ENCODE measurements at regions not wholly inside any gene's neighbourhood (a gene's known extent, or its start where the extent isn't known, plus 50 kb on each side); places are given as distances from the start of the nearest gene placed in this dataset.
A peak's percentile ranks its signal among the peaks of the same experiment; 100 is the strongest.

GRCh38 chr10:129099992-129100391 is 367.0 kb upstream of the MGMT start:
- H3K4me3 Mint-ChIP-seq, result no peak overlapping the region
- H3K27ac Mint-ChIP-seq, result no peak overlapping the region
- Histone ChIP-seq H3K27me3 (ENCODE audit: control insufficient read depth in 2 of 2, insufficient read depth in 2 of 2, low read length in 2 of 2) (no peaks in the 10 kb centered on the region), H3K4me3 (ENCODE audit: low read length) (no peak overlapping the region), H3K27ac (ENCODE audit: low read depth, low read length) (no peak overlapping the region), H3K9me3 (ENCODE audit: control insufficient read depth in 2 of 3, low read length in 3 of 3) (no peaks in the 10 kb centered on the region), H3K4me1 (ENCODE audit: control insufficient read depth in 2 of 2, insufficient read depth in 2 of 2, low read length in 2 of 2) (peaks cover 0 to 29% of the 10 kb centered on the region in 2 donors), H3K36me3 (ENCODE audit: control insufficient read depth in 2 of 3, insufficient read depth in 3 of 3, low read length in 3 of 3) (no peaks in the 10 kb centered on the region)
- H3K27me3 Mint-ChIP-seq, result no peaks in the 10 kb centered on the region
- ChIA-PET POLR2A (no interaction called here), CTCF (no interaction called here)
- H3K4me1 Mint-ChIP-seq, result peaks cover 3 to 54% (median 44%) of the 10 kb centered on the region in 7 donors
- peaks cover 0 to 5% (median 0%) of the 10 kb centered on the region in 11 donors for H3K9me3 Mint-ChIP-seq
- ATAC-seq (no peak), DNase-seq (no peak)
- intact Hi-C loops (cut with micrococcal nuclease), result loop anchor here in 1 of 2 donors (5.0 kb wide), 2 partner anchors 43 to 232 kb away; no protein-coding TSS in a partner anchor
- H3K36me3 Mint-ChIP-seq, result peaks cover 0 to 13% (median 0%) of the 10 kb centered on the region in 5 donors

GRCh38 chr10:129101232-129101980 is 365.6 kb upstream of the MGMT start:
- H3K4me1 Mint-ChIP-seq, result peaks cover 6 to 66% (median 55%) of the 10 kb centered on the region in 7 donors
- POLR2A ChIA-PET, result interaction anchor here (0.8 to 1.3 kb wide), 3 partner anchors 9 to 65 kb away, joined by 3 to 7 read pairs (median 3); no protein-coding TSS in a partner anchor
- H3K9me3 Mint-ChIP-seq, result peaks cover 0 to 5% (median 0%) of the 10 kb centered on the region in 11 donors
- CTCF ChIA-PET, result interaction anchor here (0.7 kb wide), 1 partner anchor 96 kb away, joined by 3 read pairs; no protein-coding TSS in a partner anchor
- Histone ChIP-seq H3K9me3 (ENCODE audit: control insufficient read depth in 2 of 3, low read length in 3 of 3) (no peaks in the 10 kb centered on the region), H3K36me3 (ENCODE audit: control insufficient read depth in 2 of 3, insufficient read depth in 3 of 3, low read length in 3 of 3) (no peaks in the 10 kb centered on the region), H3K4me1 (ENCODE audit: control insufficient read depth in 2 of 2, insufficient read depth in 2 of 2, low read length in 2 of 2) (peaks cover 0 to 39% of the 10 kb centered on the region in 2 donors), H3K4me3 (ENCODE audit: low read length) (no peak overlapping the region), H3K27ac (ENCODE audit: low read depth, low read length) (no peak overlapping the region), H3K27me3 (ENCODE audit: control insufficient read depth in 2 of 2, insufficient read depth in 2 of 2, low read length in 2 of 2) (no peaks in the 10 kb centered on the region)
- H3K27me3 Mint-ChIP-seq, result no peaks in the 10 kb centered on the region
- intact Hi-C loops (cut with micrococcal nuclease), result loop anchor here in 1 of 2 donors (5.0 kb wide), 2 partner anchors 44 to 231 kb away; no protein-coding TSS in a partner anchor
- peak overlapping the region in 7 of 10 donors; percentile 8 to 58 (median 30) for H3K4me3 Mint-ChIP-seq
- peaks cover 0 to 13% (median 0%) of the 10 kb centered on the region in 5 donors for H3K36me3 Mint-ChIP-seq
- peak in 4 of 9 donors; percentile 10 to 35 (median 20) for DNase-seq
- ATAC-seq, result no peak
- peak overlapping the region in 7 of 9 donors; percentile 7 to 88 (median 67) for H3K27ac Mint-ChIP-seq

GRCh38 chr10:129102906-129103693 is 363.9 kb upstream of the MGMT start:
- no peaks in the 10 kb centered on the region for H3K27me3 ChIP-seq (ENCODE audit: control insufficient read depth in 2 of 2, insufficient read depth in 2 of 2, low read length in 2 of 2)
- ATAC-seq (no peak), DNase-seq (no peak)
- peaks cover 0 to 13% (median 0%) of the 10 kb centered on the region in 5 donors for H3K36me3 Mint-ChIP-seq
- peaks cover 0 to 39% of the 10 kb centered on the region in 2 donors for H3K4me1 ChIP-seq (ENCODE audit: control insufficient read depth in 2 of 2, insufficient read depth in 2 of 2, low read length in 2 of 2)
- peaks cover 0 to 4% (median 0%) of the 10 kb centered on the region in 11 donors for H3K9me3 Mint-ChIP-seq
- ChIA-PET POLR2A (interaction anchor here (1.0 to 1.8 kb wide), 2 partner anchors 66 to 69 kb away, joined by 3 to 9 read pairs; no protein-coding TSS in a partner anchor), CTCF (no interaction called here)
- no peaks in the 10 kb centered on the region for H3K9me3 ChIP-seq (ENCODE audit: control insufficient read depth in 2 of 3, low read length in 3 of 3)
- H3K27ac ChIP-seq (ENCODE audit: low read depth, low read length), result no peak overlapping the region
- intact Hi-C loops (cut with micrococcal nuclease), result loop anchor here in 1 of 2 donors (5.0 kb wide), 2 partner anchors 46 to 229 kb away; no protein-coding TSS in a partner anchor
- H3K27ac Mint-ChIP-seq, result peak overlapping the region in 5 of 9 donors; percentile 39 to 88 (median 73)
- H3K4me3 Mint-ChIP-seq, result peak overlapping the region in 2 of 10 donors; percentile 7 to 52
- H3K36me3 ChIP-seq (ENCODE audit: control insufficient read depth in 2 of 3, insufficient read depth in 3 of 3, low read length in 3 of 3), result no peaks in the 10 kb centered on the region
- no peak overlapping the region for H3K4me3 ChIP-seq (ENCODE audit: low read length)
- H3K27me3 Mint-ChIP-seq, result peaks cover 0 to 6% (median 0%) of the 10 kb centered on the region in 5 donors
- H3K4me1 Mint-ChIP-seq, result peaks cover 9 to 75% (median 62%) of the 10 kb centered on the region in 7 donors

- Histone ChIP-seq H3K27ac (ENCODE audit: low read depth, low read length) (no peak overlapping the region), H3K4me1 (ENCODE audit: control insufficient read depth in 2 of 2, insufficient read depth in 2 of 2, low read length in 2 of 2) (peaks cover 0 to 39% of the 10 kb centered on the region in 2 donors), H3K27me3 (ENCODE audit: control insufficient read depth in 2 of 2, insufficient read depth in 2 of 2, low read length in 2 of 2) (no peaks in the 10 kb centered on the region), H3K4me3 (ENCODE audit: low read length) (no peak overlapping the region), H3K36me3 (ENCODE audit: control insufficient read depth in 2 of 3, insufficient read depth in 3 of 3, low read length in 3 of 3) (no peaks in the 10 kb centered on the region), H3K9me3 (ENCODE audit: control insufficient read depth in 2 of 3, low read length in 3 of 3) (no peaks in the 10 kb centered on the region)
- peak overlapping the region in 7 of 10 donors; percentile 11 to 74 (median 66) for H3K4me3 Mint-ChIP-seq
- intact Hi-C loops (cut with micrococcal nuclease), result loop anchor here in 1 of 2 donors (1.0 to 5.0 kb wide), 3 partner anchors 47 to 228 kb away; no protein-coding TSS in a partner anchor
- H3K27ac Mint-ChIP-seq, result peak overlapping the region; percentile 43 to 90 (median 71)
- ChIA-PET CTCF (interaction anchor here (0.6 kb wide), 1 partner anchor 11 kb away, joined by 3 read pairs; no protein-coding TSS in a partner anchor), POLR2A (interaction anchor here (1.0 to 1.8 kb wide), 3 partner anchors 9 to 70 kb away, joined by 3 to 9 read pairs (median 4); no protein-coding TSS in a partner anchor)
- H3K27me3 Mint-ChIP-seq, result peaks cover 0 to 6% (median 0%) of the 10 kb centered on the region in 5 donors
- no peak for ATAC-seq
- peaks cover 0 to 2% (median 0%) of the 10 kb centered on the region in 11 donors for H3K9me3 Mint-ChIP-seq
- peak in 2 of 9 donors; percentile 19 to 22 for DNase-seq
- peaks cover 9 to 78% (median 62%) of the 10 kb centered on the region in 7 donors for H3K4me1 Mint-ChIP-seq
- peaks cover 0 to 13% (median 0%) of the 10 kb centered on the region in 5 donors for H3K36me3 Mint-ChIP-seq
Measured at GRCh38 chr10:129104266-129105045, 362.6 kb upstream of the MGMT start.

- CTCF ChIA-PET, result no interaction called here
- no peak for ATAC-seq
- intact Hi-C loops (cut with micrococcal nuclease), result no loop called here
- Histone ChIP-seq H3K36me3 (ENCODE audit: control insufficient read depth in 2 of 3, insufficient read depth in 3 of 3, low read length in 3 of 3) (no peaks in the 10 kb centered on the region), H3K4me3 (ENCODE audit: low read length) (no peak overlapping the region), H3K9me3 (ENCODE audit: control insufficient read depth in 2 of 3, low read length in 3 of 3) (no peaks in the 10 kb centered on the region), H3K27me3 (ENCODE audit: control insufficient read depth in 2 of 2, insufficient read depth in 2 of 2, low read length in 2 of 2) (no peaks in the 10 kb centered on the region), H3K27ac (ENCODE audit: low read depth, low read length) (no peak overlapping the region), H3K4me1 (ENCODE audit: control insufficient read depth in 2 of 2, insufficient read depth in 2 of 2, low read length in 2 of 2) (peaks cover 0 to 39% of the 10 kb centered on the region in 2 donors)
- Mint-ChIP-seq H3K27me3 (peaks cover 0 to 6% (median 0%) of the 10 kb centered on the region in 5 donors), H3K4me1 (peaks cover 7 to 72% (median 55%) of the 10 kb centered on the region in 7 donors), H3K9me3 (peaks cover 0 to 2% (median 0%) of the 10 kb centered on the region in 11 donors), H3K4me3 (peak overlapping the region; percentile 1 to 74 (median 41)), H3K36me3 (peaks cover 0 to 11% (median 0%) of the 10 kb centered on the region in 5 donors), H3K27ac (peak overlapping the region; percentile 43 to 90 (median 71))
- DNase-seq, result peak in 1 of 9 donors; percentile 13
- POLR2A ChIA-PET, result no interaction called here
Measured at GRCh38 chr10:129105266-129105665, 361.8 kb upstream of the MGMT start.
